ENCODE measurements at regions not wholly inside any gene's neighbourhood (a gene's known extent, or its start where the extent isn't known, plus 50 kb on each side); places are given as distances from the start of the nearest gene placed in this dataset.
"Not testable (repeated sequence)": the region's sequence is repeated elsewhere in the genome, so short reads cannot be mapped to it uniquely, and the experiment has no call there.

GRCh38 chr4:98828801-98829200 is 100.1 kb downstream of the EIF4E start:
- no peak for TF ChIP-seq CTCF (IDR thresholded peaks at IDR 0.05; ENCODE audit: unreplicated experiment)
- intact Hi-C loops (cut with micrococcal nuclease; ENCODE audit: unreplicated experiment): loop anchor here (10.0 kb wide), 1 partner anchor 364 kb away; no protein-coding TSS in a partner anchor
- no peaks in the 10 kb centered on the region for H3K4me1 Mint-ChIP-seq (ENCODE audit: low read depth, unreplicated experiment)
- CTCF ChIA-PET: no interaction called here
- H3K27ac Mint-ChIP-seq (ENCODE audit: unreplicated experiment): no peak overlapping the region
- no peaks in the 10 kb centered on the region for H3K27me3 Mint-ChIP-seq (ENCODE audit: unreplicated experiment)
- H3K36me3 Mint-ChIP-seq (ENCODE audit: insufficient read depth, unreplicated experiment): no peaks in the 10 kb centered on the region
- peak; percentile 12 for DNase-seq
- H3K9me3 Mint-ChIP-seq (ENCODE audit: low read depth, unreplicated experiment): no peaks in the 10 kb centered on the region
- BruUV-seq (replicated peaks): no TSS peak
- H3K4me3 Mint-ChIP-seq (ENCODE audit: low read depth, unreplicated experiment): no peak overlapping the region

DNA sequence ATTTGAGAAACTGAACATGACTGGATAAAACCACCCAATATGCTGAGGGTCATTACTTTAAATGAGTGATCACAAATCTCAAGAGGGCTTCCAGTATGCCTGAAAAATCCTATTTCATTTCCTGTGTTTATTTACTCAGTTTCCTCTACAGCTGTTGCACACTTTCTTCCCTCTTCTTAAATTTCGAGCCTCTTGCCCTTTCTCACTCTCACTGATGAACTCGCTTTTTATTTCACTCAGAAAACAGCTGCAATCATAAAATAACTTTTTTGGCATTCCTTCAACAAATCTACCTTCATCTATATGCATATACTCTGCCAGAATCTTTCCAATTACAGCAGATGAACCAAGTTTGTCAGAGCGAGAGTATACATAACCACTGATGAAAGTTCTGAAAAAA is 101.3 kb downstream of the EIF4E start:
- DNase-seq: no peak
- Mint-ChIP-seq H3K36me3 (ENCODE audit: insufficient read depth, unreplicated experiment) (no peaks in the 10 kb centered on the region), H3K9me3 (ENCODE audit: low read depth, unreplicated experiment) (no peaks in the 10 kb centered on the region), H3K4me1 (ENCODE audit: low read depth, unreplicated experiment) (no peaks in the 10 kb centered on the region), H3K4me3 (ENCODE audit: low read depth, unreplicated experiment) (no peak overlapping the region), H3K27me3 (ENCODE audit: unreplicated experiment) (no peaks in the 10 kb centered on the region), H3K27ac (ENCODE audit: unreplicated experiment) (no peak overlapping the region)
- BruUV-seq (replicated peaks): no TSS peak
- TF ChIP-seq CTCF (IDR thresholded peaks at IDR 0.05; ENCODE audit: unreplicated experiment): no peak
- intact Hi-C loops (cut with micrococcal nuclease; ENCODE audit: unreplicated experiment): loop anchor here (10.0 kb wide), 1 partner anchor 363 kb away; no protein-coding TSS in a partner anchor
- CTCF ChIA-PET: no interaction called here

- H3K27ac Mint-ChIP-seq (ENCODE audit: unreplicated experiment): no peak overlapping the region
- no TSS peak for BruUV-seq (replicated peaks)
- no peak overlapping the region for H3K4me3 Mint-ChIP-seq (ENCODE audit: low read depth, unreplicated experiment)
- no peaks in the 10 kb centered on the region for H3K36me3 Mint-ChIP-seq (ENCODE audit: insufficient read depth, unreplicated experiment)
- H3K9me3 Mint-ChIP-seq (ENCODE audit: low read depth, unreplicated experiment): no peaks in the 10 kb centered on the region
- TF ChIP-seq CTCF (IDR thresholded peaks at IDR 0.05; ENCODE audit: unreplicated experiment): no peak
- DNase-seq: no peak
- intact Hi-C loops (cut with micrococcal nuclease; ENCODE audit: unreplicated experiment): loop anchor here (10.0 kb wide), 1 partner anchor 357 kb away; no protein-coding TSS in a partner anchor
- no peaks in the 10 kb centered on the region for H3K27me3 Mint-ChIP-seq (ENCODE audit: unreplicated experiment)
- no peaks in the 10 kb centered on the region for H3K4me1 Mint-ChIP-seq (ENCODE audit: low read depth, unreplicated experiment)
- CTCF ChIA-PET: no interaction called here
These were observed 106.8 kb downstream of the EIF4E start for GRCh38 chr4:98822144-98822543.

GRCh38 chr4:98818116-98818515 is 110.8 kb downstream of the EIF4E start:
- DNase-seq; H3K9me3 Mint-ChIP-seq (ENCODE audit: low read depth, unreplicated experiment); CTCF ChIA-PET; H3K4me3 Mint-ChIP-seq (ENCODE audit: low read depth, unreplicated experiment); H3K27ac Mint-ChIP-seq (ENCODE audit: unreplicated experiment); H3K36me3 Mint-ChIP-seq (ENCODE audit: insufficient read depth, unreplicated experiment); H3K4me1 Mint-ChIP-seq (ENCODE audit: low read depth, unreplicated experiment); intact Hi-C loops (cut with micrococcal nuclease; ENCODE audit: unreplicated experiment); BruUV-seq (replicated peaks); H3K27me3 Mint-ChIP-seq (ENCODE audit: unreplicated experiment): not testable (repeated sequence)

DNA sequence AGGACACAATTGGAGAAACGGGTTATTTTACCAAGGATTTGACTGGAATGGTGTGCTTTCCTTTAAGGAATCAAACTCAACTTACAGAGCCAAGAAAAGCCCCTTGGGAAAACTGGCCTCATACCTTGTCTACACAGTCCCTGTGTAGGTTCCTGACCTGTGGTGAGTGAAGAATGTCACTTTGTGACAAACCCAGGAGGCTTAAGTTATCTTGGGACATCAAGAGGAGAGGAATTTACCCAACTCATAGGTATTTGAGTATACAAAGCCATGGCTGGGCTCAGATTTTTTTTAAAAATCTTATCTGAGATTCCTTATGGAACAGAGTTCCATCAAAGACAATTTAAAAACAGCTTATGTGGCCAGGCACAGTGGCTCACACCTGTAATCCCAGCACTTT is 112.1 kb downstream of the EIF4E start:
- CTCF ChIA-PET: no interaction called here
- no peaks in the 10 kb centered on the region for H3K27me3 Mint-ChIP-seq (ENCODE audit: unreplicated experiment)
- intact Hi-C loops (cut with micrococcal nuclease; ENCODE audit: unreplicated experiment): no loop called here
- no TSS peak for BruUV-seq (replicated peaks)
- H3K27ac Mint-ChIP-seq (ENCODE audit: unreplicated experiment): no peak overlapping the region
- no peaks in the 10 kb centered on the region for H3K4me1 Mint-ChIP-seq (ENCODE audit: low read depth, unreplicated experiment)
- no peaks in the 10 kb centered on the region for H3K9me3 Mint-ChIP-seq (ENCODE audit: low read depth, unreplicated experiment)
- TF ChIP-seq CTCF (IDR thresholded peaks at IDR 0.05; ENCODE audit: unreplicated experiment): no peak
- H3K36me3 Mint-ChIP-seq (ENCODE audit: insufficient read depth, unreplicated experiment): no peaks in the 10 kb centered on the region
- H3K4me3 Mint-ChIP-seq (ENCODE audit: low read depth, unreplicated experiment): no peak overlapping the region
- no peak for DNase-seq

Data from Calu3 (cell line).